ENCODE measurements at regions not wholly inside any gene's neighbourhood (a gene's known extent, or its start where the extent isn't known, plus 50 kb on each side); places are given as distances from the start of the nearest gene placed in this dataset.

DNA sequence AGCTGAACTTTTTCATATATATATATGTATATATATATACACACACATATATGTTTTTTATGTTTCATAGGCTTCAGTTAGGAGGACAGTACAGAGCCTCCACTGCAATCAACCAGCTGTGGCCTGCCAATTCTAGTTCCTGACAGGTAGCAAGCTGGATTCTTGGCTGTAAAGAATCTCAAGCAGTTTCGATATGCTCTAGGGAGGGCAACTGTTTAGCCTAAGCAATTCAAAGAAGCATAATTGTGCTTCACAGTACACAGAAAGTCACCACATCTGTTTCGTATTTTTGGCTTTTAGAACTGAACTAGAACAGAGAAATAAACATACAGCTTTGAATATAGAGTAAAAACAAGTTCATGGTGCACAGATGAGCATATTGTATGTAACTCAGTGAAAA is 152.4 kb upstream of the ARRDC3 start:
- TF ChIP-seq, protein P1, sequence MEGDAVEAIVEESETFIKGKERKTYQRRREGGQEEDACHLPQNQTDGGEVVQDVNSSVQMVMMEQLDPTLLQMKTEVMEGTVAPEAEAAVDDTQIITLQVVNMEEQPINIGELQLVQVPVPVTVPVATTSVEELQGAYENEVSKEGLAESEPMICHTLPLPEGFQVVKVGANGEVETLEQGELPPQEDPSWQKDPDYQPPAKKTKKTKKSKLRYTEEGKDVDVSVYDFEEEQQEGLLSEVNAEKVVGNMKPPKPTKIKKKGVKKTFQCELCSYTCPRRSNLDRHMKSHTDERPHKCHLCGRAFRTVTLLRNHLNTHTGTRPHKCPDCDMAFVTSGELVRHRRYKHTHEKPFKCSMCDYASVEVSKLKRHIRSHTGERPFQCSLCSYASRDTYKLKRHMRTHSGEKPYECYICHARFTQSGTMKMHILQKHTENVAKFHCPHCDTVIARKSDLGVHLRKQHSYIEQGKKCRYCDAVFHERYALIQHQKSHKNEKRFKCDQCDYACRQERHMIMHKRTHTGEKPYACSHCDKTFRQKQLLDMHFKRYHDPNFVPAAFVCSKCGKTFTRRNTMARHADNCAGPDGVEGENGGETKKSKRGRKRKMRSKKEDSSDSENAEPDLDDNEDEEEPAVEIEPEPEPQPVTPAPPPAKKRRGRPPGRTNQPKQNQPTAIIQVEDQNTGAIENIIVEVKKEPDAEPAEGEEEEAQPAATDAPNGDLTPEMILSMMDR (IDR thresholded peaks at IDR 0.05) = no peak
- no peak for TF ChIP-seq EZH2 (IDR thresholded peaks at IDR 0.05; ENCODE audit: borderline replicate concordance, insufficient read depth, low read depth, low read length, poor library complexity, severe bottlenecking)

Measured in B cell (primary cell).